HG03457 (cell line): ENCODE measurements at regions not wholly inside any gene's neighbourhood (a gene's known extent, or its start where the extent isn't known, plus 50 kb on each side); places are given as distances from the start of the nearest gene placed in this dataset.
"Not testable (repeated sequence)": the region's sequence is repeated elsewhere in the genome, so short reads cannot be mapped to it uniquely, and the experiment has no call there.

Source experiments
- ATAC-seq: cut with Tn5 transposase; IDR thresholded peaks from one replicate; pipeline ENCODE4 v1.9.1; 2021; ENCODE audit warnings: moderate number of reproducible peaks; ENCODE audit not compliant: unreplicated experiment

- no peak for ATAC-seq
These were observed 256.3 kb upstream of the MYT1L start for GRCh38 chr2:2587354-2587753.

GRCh38 chr2:2586931-2587330 lies 255.9 kb upstream of the MYT1L start:
- ATAC-seq, result no peak

GRCh38 chr2:2586068-2586776 lies 255.1 kb upstream of the MYT1L start:
- no peak for ATAC-seq

DNA sequence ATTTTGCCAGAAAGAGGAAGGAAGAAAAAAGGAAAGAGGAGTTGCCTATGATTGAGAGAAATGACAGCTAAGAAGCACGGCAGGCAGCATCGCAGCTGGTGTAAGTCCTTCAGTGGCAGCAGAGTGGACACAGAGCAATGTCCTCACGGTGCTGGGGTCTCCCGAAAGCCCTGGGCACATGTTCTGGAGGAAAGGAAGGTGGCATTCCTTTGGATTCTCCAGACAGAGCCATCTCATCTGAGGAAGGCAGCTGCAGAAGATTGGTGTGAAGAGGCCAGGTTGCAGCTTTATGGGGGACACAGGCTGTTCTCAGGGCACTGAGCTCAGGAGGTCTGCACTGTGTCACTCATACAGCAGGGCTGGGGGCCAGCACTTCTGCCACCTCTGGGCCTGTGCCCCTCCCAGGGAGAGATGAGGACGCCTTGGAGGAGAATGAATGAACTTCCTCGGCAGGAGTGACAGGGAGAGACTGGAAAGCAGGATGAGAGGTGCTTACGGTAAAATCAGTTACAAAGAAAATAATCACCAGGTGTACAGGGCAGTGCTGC lies 252.0 kb upstream of the MYT1L start:
- no peak for ATAC-seq

- ATAC-seq, result no peak
These were observed 250.5 kb upstream of the MYT1L start for GRCh38 chr2:2581331-2582159.

- ATAC-seq, result not testable (repeated sequence)
These were observed 249.8 kb upstream of the MYT1L start for GRCh38 chr2:2580841-2581240.

DNA sequence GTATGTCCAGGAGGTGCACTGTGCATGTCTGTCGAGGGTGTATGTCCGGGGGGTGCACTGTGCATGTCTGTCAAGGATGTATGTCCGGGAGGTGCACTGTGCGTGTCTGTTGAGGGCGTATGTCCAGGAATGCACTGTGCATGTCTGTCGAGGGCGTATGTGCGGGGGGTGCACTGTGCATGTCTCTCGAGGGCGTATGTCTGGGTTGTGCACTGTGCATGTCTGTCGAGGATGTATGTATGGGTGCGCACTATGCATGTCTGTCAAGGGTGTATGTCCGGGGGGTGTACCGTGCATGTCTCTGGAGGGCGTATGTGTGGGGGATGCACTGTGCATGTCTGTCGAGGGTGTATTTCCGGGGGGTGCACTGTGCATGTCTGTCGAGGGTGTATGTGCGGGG lies 249.3 kb upstream of the MYT1L start:
- ATAC-seq, result no peak

DNA sequence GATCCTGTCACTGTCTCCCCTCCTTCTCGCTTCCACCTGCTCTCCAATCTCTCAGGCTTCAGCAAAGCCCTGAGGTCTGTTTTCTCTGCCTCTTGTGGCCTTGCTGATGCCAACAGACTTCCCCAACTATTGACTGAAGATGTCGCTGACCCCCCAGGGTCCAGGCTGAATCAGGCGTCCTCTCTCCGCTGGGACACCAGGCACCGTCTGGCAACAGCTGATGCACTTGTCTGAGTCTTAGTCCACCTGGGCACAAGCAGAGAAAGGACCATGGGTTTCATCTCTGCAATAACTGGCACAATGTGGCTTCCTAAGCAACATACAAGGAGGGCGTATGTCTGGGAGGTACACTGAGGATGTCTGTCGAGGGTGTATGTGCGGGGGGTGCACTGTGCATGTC lies 248.7 kb upstream of the MYT1L start:
- no peak for ATAC-seq

- ATAC-seq, result no peak
These were observed 246.3 kb upstream of the MYT1L start for GRCh38 chr2:2577407-2577831.

- no peak for ATAC-seq
These were observed 244.9 kb upstream of the MYT1L start for GRCh38 chr2:2575870-2576386.

- ATAC-seq, result no peak
These were observed 244.1 kb upstream of the MYT1L start for GRCh38 chr2:2575181-2575577.

DNA sequence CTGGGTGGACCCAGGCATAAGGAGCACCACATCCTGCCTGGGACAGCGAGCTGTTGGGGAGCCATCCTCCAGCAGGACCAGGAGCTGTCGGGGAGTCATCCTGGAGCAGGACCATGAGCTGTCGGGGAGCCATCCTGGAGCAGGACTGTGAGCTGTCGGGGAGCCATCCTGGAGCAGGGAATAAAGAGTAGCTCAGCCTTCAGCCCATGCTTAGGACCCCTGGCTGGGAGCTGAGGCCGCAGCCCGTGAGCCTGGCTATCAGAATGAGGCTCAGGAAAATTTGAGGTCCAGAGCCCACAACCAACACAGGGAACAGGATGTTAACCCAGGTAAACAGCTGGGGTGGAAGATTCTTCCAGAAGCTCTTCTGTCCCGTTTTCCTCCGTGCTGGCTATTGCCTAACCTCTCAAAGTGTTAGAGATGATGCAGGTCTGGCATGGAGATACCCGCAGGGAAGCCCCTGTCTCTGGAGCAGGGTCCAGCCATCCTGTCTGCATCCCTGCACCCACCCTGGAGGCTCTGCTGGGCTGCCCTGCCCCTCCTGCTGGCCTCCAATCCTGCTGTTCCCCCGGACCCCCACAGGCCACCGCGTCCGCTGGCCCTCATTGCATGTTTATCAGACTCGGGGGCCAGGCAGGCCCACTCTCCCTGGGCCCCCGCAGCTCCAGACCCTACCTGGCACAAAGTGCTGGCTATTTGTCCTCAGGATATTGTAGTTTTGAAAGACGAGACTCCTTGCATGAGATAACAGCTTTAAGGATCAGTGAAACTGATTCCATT lies 243.5 kb upstream of the MYT1L start:
- no peak for ATAC-seq

DNA sequence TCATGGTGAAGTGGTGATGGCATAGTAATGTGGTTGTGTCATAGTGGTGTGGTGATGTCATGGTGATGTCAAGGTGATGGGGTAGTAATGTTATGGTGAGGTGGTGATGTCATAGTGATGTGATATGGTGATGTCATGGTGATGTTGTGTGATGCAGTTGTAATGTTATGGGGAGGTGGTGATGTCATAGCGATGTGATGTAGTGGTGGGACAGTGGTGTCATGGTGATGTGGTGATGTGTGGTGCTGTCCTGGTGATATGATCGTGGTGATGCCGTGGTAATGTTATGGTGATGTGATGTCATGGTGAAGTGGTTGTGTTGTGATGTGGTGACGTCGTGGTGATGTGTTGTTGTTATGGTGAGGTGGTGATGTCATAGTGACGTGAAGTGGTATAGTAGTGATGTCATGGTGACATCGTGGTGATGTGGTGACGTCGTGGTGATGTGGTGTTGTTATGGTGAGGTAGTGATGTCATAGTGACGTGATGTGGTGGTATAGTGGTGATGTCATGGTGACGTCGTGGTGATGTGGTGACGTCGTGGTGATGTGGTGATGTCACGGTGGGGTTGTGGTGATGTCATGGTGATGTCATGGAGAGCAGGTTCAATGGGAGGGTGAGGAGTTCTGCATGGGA lies 242.7 kb upstream of the MYT1L start:
- no peak for ATAC-seq

DNA sequence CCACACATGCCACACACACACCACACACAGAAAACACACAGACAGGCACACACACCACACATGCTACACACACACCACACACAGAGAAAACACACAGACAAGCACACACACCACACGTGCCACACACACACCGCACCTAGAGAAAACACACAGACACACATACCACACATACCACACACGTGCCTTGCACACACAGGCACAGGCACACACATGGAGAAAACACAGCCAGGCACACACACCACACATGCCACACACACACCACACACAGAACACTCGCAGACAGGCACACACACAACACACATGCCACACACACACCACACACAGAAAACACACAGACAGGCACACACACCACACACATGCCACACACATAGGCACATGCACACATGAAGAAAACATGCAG lies 242.1 kb upstream of the MYT1L start:
- no peak for ATAC-seq

DNA sequence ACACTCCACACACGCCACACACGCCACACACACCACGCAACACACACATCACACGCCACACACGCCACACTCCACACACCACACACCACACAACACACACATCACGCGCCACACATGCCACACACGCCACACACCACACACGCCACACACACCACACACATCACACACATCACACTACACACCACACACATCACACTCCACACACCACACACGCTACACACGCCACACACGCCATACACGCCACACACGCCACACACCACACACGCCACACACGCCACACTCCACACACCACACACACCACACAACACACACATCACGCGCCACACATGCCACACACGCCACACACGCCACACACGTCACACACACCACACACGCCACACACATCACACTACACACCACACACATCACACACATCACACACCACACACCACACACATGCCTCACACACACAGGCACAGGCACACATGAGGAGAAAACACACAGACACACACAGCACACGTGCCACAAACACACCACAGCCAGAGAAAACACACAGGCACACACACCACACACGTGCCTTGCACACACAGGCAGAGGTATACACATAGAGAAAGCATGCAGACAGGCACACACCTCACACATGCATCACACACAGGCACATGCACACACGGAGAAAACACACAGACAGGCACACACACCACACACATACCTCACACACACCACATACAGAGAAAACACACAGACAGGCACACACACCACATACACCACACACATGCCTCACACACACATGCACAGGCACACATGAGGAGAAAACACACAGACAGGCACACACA lies 241.5 kb upstream of the MYT1L start:
- ATAC-seq, result no peak

DNA sequence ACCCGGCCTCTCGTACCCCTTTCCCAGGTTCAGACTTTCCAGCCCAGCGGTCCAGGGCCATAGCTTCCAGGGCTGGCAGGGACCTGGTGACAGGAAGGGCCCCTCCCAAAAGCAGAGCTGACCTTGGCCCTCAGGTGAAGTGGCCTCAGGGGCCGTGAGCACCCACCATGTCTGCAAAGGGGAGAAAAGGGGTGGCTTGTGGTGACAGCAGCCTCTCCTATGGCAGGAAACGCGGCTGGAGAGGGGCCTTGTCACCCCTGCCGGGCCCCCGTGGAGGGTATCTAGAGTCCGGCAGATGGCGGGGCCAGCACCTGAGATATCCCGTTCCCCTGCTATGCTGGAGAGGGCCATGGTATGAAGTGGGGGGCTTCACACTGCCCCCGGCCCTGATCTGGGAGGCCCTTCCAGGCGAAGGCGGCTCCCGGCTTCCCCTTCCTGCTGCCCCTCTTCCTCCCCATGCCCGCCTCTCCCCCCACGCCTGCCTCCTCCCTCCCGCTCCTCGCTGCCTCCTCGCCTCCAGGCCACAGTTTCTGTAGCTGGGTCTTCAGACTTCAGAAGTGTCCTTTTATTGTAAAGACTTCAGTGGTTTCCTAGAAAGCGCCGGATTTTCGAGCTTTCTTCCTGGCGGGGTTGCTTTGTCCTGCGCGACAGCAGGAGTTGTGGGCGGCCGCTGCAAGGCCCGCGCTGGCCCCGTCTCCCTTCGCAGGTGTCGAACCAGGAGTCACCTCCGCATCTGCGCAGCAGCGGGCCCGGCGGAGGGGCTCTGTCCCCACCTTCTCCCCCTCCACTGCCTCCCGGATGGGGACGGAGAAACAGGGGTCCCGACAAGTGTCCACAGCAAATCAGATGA lies 240.5 kb upstream of the MYT1L start:
- ATAC-seq, result no peak

GRCh38 chr2:2570871-2571270 lies 239.8 kb upstream of the MYT1L start:
- no peak for ATAC-seq

- ATAC-seq, result no peak
These were observed 239.3 kb upstream of the MYT1L start for GRCh38 chr2:2570360-2570759.

DNA sequence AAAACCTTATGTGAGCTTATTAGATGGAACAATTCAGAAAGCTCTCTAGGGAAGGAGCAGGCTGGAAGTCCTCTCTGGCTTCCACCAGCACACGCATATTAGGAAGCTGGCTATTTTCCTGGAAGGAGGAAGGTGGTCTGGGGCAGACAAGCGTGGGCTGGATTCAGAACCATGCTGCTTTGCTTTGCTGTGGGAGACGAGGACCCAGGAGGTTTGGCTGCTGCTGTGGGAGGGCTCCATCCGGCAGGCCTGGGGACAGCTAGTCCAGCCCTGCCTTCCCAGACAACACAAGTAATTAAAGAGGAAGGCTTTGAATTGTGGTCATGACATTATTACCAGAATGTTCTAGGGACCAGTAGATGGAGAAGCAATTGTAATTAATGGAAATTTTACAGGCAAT lies 238.8 kb upstream of the MYT1L start:
- no peak for ATAC-seq
